H1 (cell line): ENCODE measurements at regions not wholly inside any gene's neighbourhood (a gene's known extent, or its start where the extent isn't known, plus 50 kb on each side); places are given as distances from the start of the nearest gene placed in this dataset.

Experiments used
- CTCF ChIA-PET: fragments of 300-600 bp; sonication (Branson Sonifier 250); formaldehyde crosslinking; loops from one replicate; lab custom pipeline; 2021; ENCODE audit not compliant: partially characterized antibody; lab: Charles Lee
- POLR2A ChIA-PET: fragments of 300-600 bp; sonication (Branson Sonifier 250); formaldehyde crosslinking; loops from one replicate; lab custom pipeline; 2021; ENCODE audit warnings: inconsistent platforms; ENCODE audit not compliant: partially characterized antibody; lab: Charles Lee
- DNase-seq, 2 experiments: peaks; one replicate each; pipeline versions ENCODE4 v3.0.0 to v3.0.0-alpha.2; 2010 to 2022; ENCODE audit warnings: low spot score in 2 of 2, low read depth in 1 of 2, mixed read lengths in 1 of 2
- FAIRE-seq: peaks from 2 replicates; lab custom pipeline; 2011; peaks lifted over from hg19 to GRCh38; lab: Jason Lieb, UNC
- H2AFZ ChIP-seq: 2 replicates; pipeline ENCODE4 v1.8.1; 2012; ENCODE audit warnings: low read length, inconsistent platforms
- H2AK5ac ChIP-seq: 2 replicates; pipeline ENCODE4 v1.6.1; 2013; ENCODE audit warnings: low read depth, low read length
- H2BK120ac ChIP-seq: replicated peaks from 2 replicates; pipeline ENCODE3; 2013; ENCODE audit warnings: low read depth, low read length, inconsistent platforms
- H2BK12ac ChIP-seq: 2 replicates; pipeline ENCODE4 v1.6.1; 2013; ENCODE audit warnings: low read depth, low read length
- H2BK15ac ChIP-seq: 2 replicates; pipeline ENCODE4 v1.6.1; 2013; ENCODE audit warnings: low read length
- H2BK20ac ChIP-seq: 2 replicates; pipeline ENCODE4 v1.6.1; 2013; ENCODE audit warnings: low read length
- H2BK5ac ChIP-seq: 2 replicates; pipeline ENCODE4 v1.6.1; 2013; ENCODE audit warnings: low read depth, low read length
- H3K14ac ChIP-seq: 2 replicates; pipeline ENCODE4 v1.6.1; 2013; ENCODE audit warnings: inconsistent platforms; ENCODE audit not compliant: insufficient read length
- H3K18ac ChIP-seq: 2 replicates; pipeline ENCODE4 v1.6.1; 2013; ENCODE audit warnings: low read length; ENCODE audit errors: extremely low read depth
- H3K23ac ChIP-seq: 2 replicates; pipeline ENCODE4 v1.6.1; 2013; ENCODE audit warnings: inconsistent platforms; ENCODE audit not compliant: insufficient read length
- H3K23me2 ChIP-seq: 2 replicates; pipeline ENCODE4 v1.6.1; 2013; ENCODE audit warnings: low read depth, low read length
- H3K27ac ChIP-seq: 2 replicates; pipeline ENCODE4 v1.6.1; 2011; ENCODE audit warnings: low read depth, low read length, inconsistent platforms
- H3K27me3 ChIP-seq, 4 experiments: replicated peaks in 1 of 4; 1 replicate in 1 of 4; 2 replicates in 3 of 4; pipeline versions ENCODE4 v1.6.1 to v1.8.1; 2011 to 2013; ENCODE audit warnings: low read length in 3 of 4, mild to moderate bottlenecking in 3 of 4, inconsistent platforms in 2 of 4, mixed read lengths in 2 of 4, moderate library complexity in 1 of 4; ENCODE audit not compliant: control insufficient read depth in 3 of 4, insufficient read depth in 3 of 4; ENCODE audit errors: extremely low read depth in 1 of 4
- H3K36me3 ChIP-seq, 4 experiments: 2 replicates each; pipeline versions ENCODE4 v1.6.1 to v1.8.1; 2011 to 2013; ENCODE audit warnings: mild to moderate bottlenecking in 4 of 4, low read length in 3 of 4, moderate library complexity in 2 of 4, control low read depth in 1 of 4, inconsistent platforms in 1 of 4; ENCODE audit not compliant: insufficient read depth in 4 of 4, control insufficient read depth in 2 of 4
- H3K4ac ChIP-seq: replicated peaks from 2 replicates; pipeline ENCODE3; 2013; ENCODE audit warnings: low read length, low read depth, mixed read lengths, inconsistent platforms; ENCODE audit not compliant: insufficient read length
- H3K4me1 ChIP-seq, 4 experiments: replicated peaks in 1 of 4; 1 replicate in 1 of 4; 2 replicates in 3 of 4; pipeline versions ENCODE4 v1.6.1 to v1.8.1; 2011 to 2013; ENCODE audit warnings: low read length in 3 of 4, inconsistent platforms in 2 of 4, mixed read lengths in 1 of 4; ENCODE audit not compliant: insufficient read depth in 4 of 4, control insufficient read depth in 3 of 4
- H3K4me2 ChIP-seq, 2 experiments: 2 replicates each; pipeline versions ENCODE4 v1.6.1 to v1.8.1; 2011 to 2013; ENCODE audit warnings: low read depth in 2 of 2, low read length in 2 of 2, control low read depth in 1 of 2, inconsistent platforms in 1 of 2, mild to moderate bottlenecking in 1 of 2; ENCODE audit not compliant: insufficient read depth in 1 of 2
- H3K4me3 ChIP-seq, 4 experiments: fragments of 200-600, 300-600 bp in 1 of 4; sonication (generic), shearing (Covaris generic), sonication (Bioruptor Twin) in 1 of 4; 2 replicates each; pipeline versions ENCODE4 v1.5.1 to v1.8.1; 2011 to 2016; ENCODE audit warnings: low read length in 4 of 4, low read depth in 3 of 4, control low read depth in 2 of 4, inconsistent platforms in 2 of 4, mild to moderate bottlenecking in 2 of 4, mixed read lengths in 1 of 4, moderate library complexity in 1 of 4; ENCODE audit not compliant: insufficient read depth in 2 of 4; ENCODE audit errors: extremely low read depth in 1 of 4
- H3K56ac ChIP-seq: replicated peaks from 2 replicates; pipeline ENCODE3; 2013; ENCODE audit warnings: low read depth, mild to moderate bottlenecking, mixed read lengths, low read length, inconsistent platforms; ENCODE audit not compliant: insufficient read length
- H3K79me1 ChIP-seq: 2 replicates; pipeline ENCODE4 v1.6.1; 2013; ENCODE audit warnings: low read depth, low read length, control low read depth
- H3K79me2 ChIP-seq, 2 experiments: 2 replicates each; pipeline versions ENCODE4 v1.6.1 to v1.8.1; 2012 to 2013; ENCODE audit warnings: low read length in 2 of 2, mild to moderate bottlenecking in 2 of 2, inconsistent platforms in 1 of 2; ENCODE audit not compliant: insufficient read depth in 2 of 2, control insufficient read depth in 1 of 2
- H3K9ac ChIP-seq, 4 experiments: replicated peaks in 1 of 4; 1 replicate in 1 of 4; 2 replicates in 3 of 4; pipeline versions ENCODE4 v1.6.1 to v1.8.1; 2011 to 2013; ENCODE audit warnings: low read depth in 3 of 4, low read length in 3 of 4, control low read depth in 2 of 4, mild to moderate bottlenecking in 2 of 4, moderate library complexity in 2 of 4, inconsistent platforms in 1 of 4; ENCODE audit errors: extremely low read depth in 1 of 4
- H3K9me3 ChIP-seq, 2 experiments: 2 replicates each; pipeline versions ENCODE4 v1.6.1 to v1.8.1; 2012 to 2013; ENCODE audit warnings: mild to moderate bottlenecking in 2 of 2, moderate library complexity in 2 of 2, control low read depth in 1 of 2, inconsistent platforms in 1 of 2, low read depth in 1 of 2, low read length in 1 of 2, mixed read lengths in 1 of 2; ENCODE audit not compliant: insufficient read depth in 2 of 2
- H4K20me1 ChIP-seq, 2 experiments: replicated peaks in 1 of 2; 2 replicates each; pipeline versions ENCODE3 to v1.8.1; 2011 to 2013; ENCODE audit warnings: inconsistent platforms in 2 of 2, low read length in 2 of 2, mild to moderate bottlenecking in 1 of 2; ENCODE audit not compliant: insufficient read depth in 2 of 2, control insufficient read depth in 1 of 2
- H4K5ac ChIP-seq: 2 replicates; pipeline ENCODE4 v1.6.1; 2013; ENCODE audit warnings: low read length, low read depth, mixed read lengths, inconsistent platforms; ENCODE audit not compliant: insufficient read length
- H4K8ac ChIP-seq: 2 replicates; pipeline ENCODE4 v1.8.0; 2013; ENCODE audit warnings: mild to moderate bottlenecking, moderate library complexity, low read length, inconsistent platforms; ENCODE audit not compliant: insufficient read depth; ENCODE audit errors: extremely low read depth
- H4K91ac ChIP-seq: replicated peaks from 2 replicates; pipeline ENCODE3; 2013; ENCODE audit warnings: low read length, mixed read lengths, inconsistent platforms; ENCODE audit not compliant: insufficient read length
- HDAC6 ChIP-seq: IDR thresholded peaks from one replicate; pipeline ENCODE4 v1.7.1; 2012; ENCODE audit warnings: low read depth, mild to moderate bottlenecking, inconsistent platforms, low read length, moderate library complexity
- KDM4A ChIP-seq: IDR thresholded peaks from one replicate; pipeline ENCODE4 v1.7.1; 2012; ENCODE audit warnings: low read depth, mild to moderate bottlenecking, moderate library complexity, low read length, inconsistent platforms; ENCODE audit not compliant: severe bottlenecking
- SP2 ChIP-seq: IDR thresholded peaks from 2 replicates; pipeline ENCODE4 v1.6.1; 2012; ENCODE audit warnings: mild to moderate bottlenecking, low read length, inconsistent platforms
- TF ChIP-seq, protein P1 (sequence below): IDR thresholded peaks from 2 replicates; pipeline ENCODE4 v1.6.1; 2012; ENCODE audit warnings: inconsistent platforms

DNA sequence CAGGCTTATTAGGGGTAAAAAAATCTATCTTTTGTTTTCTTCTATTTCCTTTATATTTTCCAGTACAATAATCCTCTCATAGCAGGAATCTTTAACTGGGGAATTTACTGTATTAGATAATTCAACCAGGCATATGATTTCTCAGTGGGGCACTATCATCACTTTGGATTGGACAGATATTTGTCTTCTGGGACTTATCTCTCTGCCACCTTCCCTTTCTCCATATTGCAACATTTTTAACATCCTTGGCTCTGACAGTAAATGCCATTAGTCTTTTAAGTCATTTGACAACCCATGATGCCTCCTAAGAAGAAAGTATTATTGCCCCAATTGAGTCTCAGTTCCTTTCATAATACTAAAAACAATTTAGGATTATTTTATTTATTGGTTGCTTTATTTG, 304.1 kb downstream of the FGF10 start:
- no peak overlapping the region for H3K27ac ChIP-seq
- H3K9ac ChIP-seq, result no peak overlapping the region
- no peak overlapping the region for H2AK5ac ChIP-seq
- H3K4me2 ChIP-seq, result no peak overlapping the region
- H3K79me2 ChIP-seq, result no peaks in the 10 kb centered on the region
- no peak overlapping the region for H2BK120ac ChIP-seq
- no peaks in the 10 kb centered on the region for H4K20me1 ChIP-seq
- no peak overlapping the region for H2AFZ ChIP-seq
- H3K4me3 ChIP-seq, result no peak overlapping the region
- no peak overlapping the region for H2BK20ac ChIP-seq
- H3K56ac ChIP-seq, result no peak overlapping the region
- no peak for DNase-seq
- H3K36me3 ChIP-seq, result no peaks in the 10 kb centered on the region
- no peaks in the 10 kb centered on the region for H3K4me1 ChIP-seq
- no peak overlapping the region for H4K8ac ChIP-seq
- H3K23me2 ChIP-seq, result no peaks in the 10 kb centered on the region
- H2BK12ac ChIP-seq, result no peak overlapping the region
- no peak overlapping the region for H4K91ac ChIP-seq
- H3K79me1 ChIP-seq, result no peaks in the 10 kb centered on the region
- H3K27me3 ChIP-seq, result no peaks in the 10 kb centered on the region
- H3K23ac ChIP-seq, result no peak overlapping the region
- no peak overlapping the region for H3K14ac ChIP-seq
- no peak for FAIRE-seq
- H3K9me3 ChIP-seq, result no peaks in the 10 kb centered on the region
- H4K5ac ChIP-seq, result no peak overlapping the region
- no peak overlapping the region for H2BK15ac ChIP-seq
- CTCF ChIA-PET, result interaction anchor here (0.6 kb wide), 1 partner anchor 15 kb away, joined by 4 read pairs; no protein-coding TSS in a partner anchor
- POLR2A ChIA-PET, result no interaction called here
- no peak overlapping the region for H3K4ac ChIP-seq
- H2BK5ac ChIP-seq, result no peak overlapping the region
- H3K18ac ChIP-seq, result no peak overlapping the region
- TF ChIP-seq SP2, result no peak
- TF ChIP-seq, protein P1, sequence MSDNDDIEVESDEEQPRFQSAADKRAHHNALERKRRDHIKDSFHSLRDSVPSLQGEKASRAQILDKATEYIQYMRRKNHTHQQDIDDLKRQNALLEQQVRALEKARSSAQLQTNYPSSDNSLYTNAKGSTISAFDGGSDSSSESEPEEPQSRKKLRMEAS, result no peak
- TF ChIP-seq KDM4A, result no peak
- no peak for TF ChIP-seq HDAC6
